Cardiac septum (tissue), 1 donor: ENCODE measurements at regions not wholly inside any gene's neighbourhood (a gene's known extent, or its start where the extent isn't known, plus 50 kb on each side); places are given as distances from the start of the nearest gene placed in this dataset.

Experiments
- DNase-seq: peaks from one replicate; pipeline ENCODE4 v3.0.0-alpha.2; 2020; ENCODE audit warnings: low spot score
- intact Hi-C: fragments of 100-400 bp; cut with DNase I; formaldehyde crosslinking; loops from one replicate; pipeline ENCODE4 v1.14.0; 2022
- donor health status: DM: no; HTN: no; CAD: no.

- intact Hi-C loops = no loop called here
- DNase-seq = no peak
Measured at GRCh38 chrX:25069209-25069608, 53.4 kb upstream of the ARX start.

- intact Hi-C loops = no loop called here
- no peak for DNase-seq
Measured at GRCh38 chrX:25068340-25068739, 52.6 kb upstream of the ARX start.

- intact Hi-C loops = no loop called here
- DNase-seq = no peak
Measured at GRCh38 chrX:25067271-25068172, 51.8 kb upstream of the ARX start.

GRCh38 chrX:25066131-25066530 lies 50.4 kb upstream of the ARX start:
- DNase-seq = no peak
- intact Hi-C loops = no loop called here
